ENCODE measurements at regions not wholly inside any gene's neighbourhood (a gene's known extent, or its start where the extent isn't known, plus 50 kb on each side); places are given as distances from the start of the nearest gene placed in this dataset.

GRCh38 chr11:70879601-70880285 lies 372.6 kb downstream of the SHANK2 start:
- TF ChIP-seq YY1 (IDR thresholded peaks at IDR 0.05) (no peak), CTCF (IDR thresholded peaks at IDR 0.05; ENCODE audit: low read depth, low read length, missing input control) (no peak), SP1 (IDR thresholded peaks at IDR 0.05) (no peak), GABPA (IDR thresholded peaks at IDR 0.05 in 1 of 2, conservative IDR thresholded peaks at IDR 0.05 in 1 of 2) (no peak), HNF4A (conservative IDR thresholded peaks at IDR 0.05) (no peak), TAF1 (conservative IDR thresholded peaks at IDR 0.05) (no peak), MAX (IDR thresholded peaks at IDR 0.05) (no peak)

Data from liver (tissue), 3 donors.